IMR-90 (cell line): ENCODE measurements at regions not wholly inside any gene's neighbourhood (a gene's known extent, or its start where the extent isn't known, plus 50 kb on each side); places are given as distances from the start of the nearest gene placed in this dataset.

Source experiments
- ATAC-seq: fragments of 200-7000 bp; cut with Tn5 transposase; 2 replicates; pipeline ENCODE4 v1.9.1; 2020; ENCODE audit warnings: low read depth, mild to moderate bottlenecking, moderate library complexity
- BruUV-seq: library from RNA; stranded (reverse); fragments of 400-500 nt; replicated peaks from 2 replicates; lab custom pipeline; 2021; lab: Mats Ljungman, UMichigan
- CTCF ChIA-PET: fragments of 300-600 bp; formaldehyde crosslinking; extraction: SDS; loops from one replicate; lab custom pipeline; 2021; ENCODE audit warnings: antibody characterized with exemption; lab: Yijun Ruan, JAX
- POLR2A ChIA-PET: fragments of 300-600 bp; sonication (Branson Sonifier 250); formaldehyde crosslinking; loops from one replicate; lab custom pipeline; 2022; ENCODE audit warnings: antibody characterized with exemption; ENCODE audit not compliant: unreplicated experiment; lab: Charles Lee
- DNase-seq: peaks from one replicate; pipeline ENCODE4 v3.0.0; 2013
- H2AFZ ChIP-seq: replicated peaks from 2 replicates; pipeline ENCODE3; 2013; ENCODE audit warnings: low read length, mild to moderate bottlenecking; ENCODE audit not compliant: poor library complexity
- H2AK5ac ChIP-seq: 2 replicates; pipeline ENCODE4 v1.6.1; 2013; ENCODE audit warnings: low read depth, low read length, inconsistent platforms
- H2AK9ac ChIP-seq: replicated peaks from 2 replicates; pipeline ENCODE3; 2013; ENCODE audit warnings: mild to moderate bottlenecking, low read depth, low read length, moderate library complexity; ENCODE audit not compliant: poor library complexity
- H2BK120ac ChIP-seq: 2 replicates; pipeline ENCODE4 v1.6.1; 2013; ENCODE audit warnings: low read depth, low read length, inconsistent platforms
- H2BK15ac ChIP-seq: 3 replicates; pipeline ENCODE4 v1.6.1; 2013; ENCODE audit warnings: low read depth, low read length, inconsistent platforms
- H2BK20ac ChIP-seq: 2 replicates; pipeline ENCODE4 v1.6.1; 2013; ENCODE audit warnings: low read depth, mild to moderate bottlenecking, inconsistent platforms, low read length, moderate library complexity
- H2BK5ac ChIP-seq: 2 replicates; pipeline ENCODE4 v1.6.1; 2013; ENCODE audit warnings: mild to moderate bottlenecking, low read depth, low read length, inconsistent platforms; ENCODE audit not compliant: poor library complexity, severe bottlenecking
- H3K14ac ChIP-seq: replicated peaks from 2 replicates; pipeline ENCODE4 v1.6.1; 2013; ENCODE audit warnings: low read depth, low read length, inconsistent platforms
- H3K18ac ChIP-seq: 2 replicates; pipeline ENCODE4 v1.6.1; 2013; ENCODE audit warnings: low read depth, low read length, control low read depth
- H3K23ac ChIP-seq: 2 replicates; pipeline ENCODE4 v1.6.1; 2013; ENCODE audit warnings: low read depth, low read length, inconsistent platforms
- H3K27ac ChIP-seq: 2 replicates; pipeline ENCODE4 v1.5.1; 2013; ENCODE audit warnings: mild to moderate bottlenecking, control low read depth, low read length; ENCODE audit not compliant: insufficient read depth
- H3K27me3 ChIP-seq: 2 replicates; pipeline ENCODE4 v1.6.1; 2013; ENCODE audit warnings: low read length; ENCODE audit not compliant: control insufficient read depth, insufficient read depth
- H3K36me3 ChIP-seq: 2 replicates; pipeline ENCODE4 v1.6.1; 2013; ENCODE audit warnings: low read length, mixed read lengths; ENCODE audit not compliant: control insufficient read depth, insufficient read depth
- H3K4ac ChIP-seq: 2 replicates; pipeline ENCODE4 v1.6.1; 2013; ENCODE audit warnings: low read depth, low read length, inconsistent platforms
- H3K4me1 ChIP-seq: 2 replicates; pipeline ENCODE4 v1.6.1; 2013; ENCODE audit warnings: low read length, mixed read lengths; ENCODE audit not compliant: control insufficient read depth, insufficient read depth
- H3K4me2 ChIP-seq: 2 replicates; pipeline ENCODE4 v1.6.1; 2013; ENCODE audit warnings: low read depth, mild to moderate bottlenecking, control low read depth, low read length, moderate library complexity
- H3K4me3 ChIP-seq: 2 replicates; pipeline ENCODE4 v1.5.1; 2013; ENCODE audit warnings: low read depth, mild to moderate bottlenecking, control low read depth, low read length, moderate library complexity; ENCODE audit not compliant: insufficient read depth
- H3K56ac ChIP-seq: 2 replicates; pipeline ENCODE4 v1.6.1; 2013; ENCODE audit warnings: low read length, inconsistent platforms; ENCODE audit not compliant: insufficient read depth; ENCODE audit errors: extremely low read depth
- H3K79me1 ChIP-seq, 2 experiments: 2 replicates each; pipeline ENCODE4 v1.6.1; 2013; ENCODE audit warnings: low read length in 2 of 2, inconsistent platforms in 1 of 2, low read depth in 1 of 2
- H3K9ac ChIP-seq: 2 replicates; pipeline ENCODE4 v1.6.1; 2013; ENCODE audit warnings: low read depth, low read length, control low read depth
- H3K9me1 ChIP-seq: 2 replicates; pipeline ENCODE4 v1.6.1; 2013; ENCODE audit warnings: low read length, inconsistent platforms; ENCODE audit not compliant: insufficient read depth
- H3K9me3 ChIP-seq: 2 replicates; pipeline ENCODE4 v1.6.1; 2013; ENCODE audit warnings: low read length; ENCODE audit not compliant: control insufficient read depth, insufficient read depth
- H4K20me1 ChIP-seq: 2 replicates; pipeline ENCODE4 v1.6.1; 2013; ENCODE audit warnings: low read length, inconsistent platforms; ENCODE audit not compliant: insufficient read depth
- H4K5ac ChIP-seq: 2 replicates; pipeline ENCODE4 v1.6.1; 2013; ENCODE audit warnings: mild to moderate bottlenecking, low read depth, low read length, control low read depth
- H4K8ac ChIP-seq, 2 experiments: 2 replicates each; pipeline ENCODE4 v1.6.1; 2013; ENCODE audit warnings: low read depth in 2 of 2, low read length in 2 of 2, control low read depth in 1 of 2, inconsistent platforms in 1 of 2
- H4K91ac ChIP-seq: 2 replicates; pipeline ENCODE4 v1.6.1; 2013; ENCODE audit warnings: low read depth, low read length, inconsistent platforms; ENCODE audit not compliant: insufficient read depth
- BHLHE40 ChIP-seq: fragments of 150-350 bp; IDR thresholded peaks from 2 replicates; pipeline ENCODE4 v1.6.1; 2016; ENCODE audit warnings: mild to moderate bottlenecking, low read depth, low read length
- CEBPB ChIP-seq: IDR thresholded peaks from 2 replicates; pipeline ENCODE4 v1.6.1; 2012; ENCODE audit warnings: low read depth, low read length, improper control_type of control experiment
- CHD1 ChIP-seq: IDR thresholded peaks from 2 replicates; pipeline ENCODE4 v1.6.1; 2012; ENCODE audit warnings: low read depth, low read length, improper control_type of control experiment
- ELK1 ChIP-seq: fragments of 150-350 bp; IDR thresholded peaks from 2 replicates; pipeline ENCODE4 v1.6.1; 2016; ENCODE audit warnings: low read depth, mild to moderate bottlenecking, low read length, moderate library complexity, borderline replicate concordance
- FOS ChIP-seq: fragments of 150-350 bp; IDR thresholded peaks from 2 replicates; pipeline ENCODE4 v1.6.1; 2016; ENCODE audit warnings: low read depth, low read length
- MAFK ChIP-seq: IDR thresholded peaks from 2 replicates; pipeline ENCODE4 v1.6.1; 2012; ENCODE audit warnings: low read depth, low read length, improper control_type of control experiment
- MAZ ChIP-seq: IDR thresholded peaks from 2 replicates; pipeline ENCODE4 v1.6.1; 2012; ENCODE audit warnings: low read depth, mild to moderate bottlenecking, low read length, improper control_type of control experiment, moderate library complexity, borderline replicate concordance
- MXI1 ChIP-seq: IDR thresholded peaks from 2 replicates; pipeline ENCODE4 v1.6.1; 2012; ENCODE audit warnings: low read depth, mild to moderate bottlenecking, low read length, moderate library complexity, borderline replicate concordance
- NFE2L2 ChIP-seq: fragments of 150-350 bp; IDR thresholded peaks from 2 replicates; pipeline ENCODE4 v1.6.1; 2016; ENCODE audit warnings: low read depth, mild to moderate bottlenecking, low read length
- POLR2A ChIP-seq: IDR thresholded peaks from 2 replicates; pipeline ENCODE4 v1.6.1; 2012; ENCODE audit warnings: mild to moderate bottlenecking, low read depth, low read length
- RAD21 ChIP-seq: IDR thresholded peaks from 2 replicates; pipeline ENCODE4 v1.6.1; 2012; ENCODE audit warnings: low read length, improper control_type of control experiment
- RCOR1 ChIP-seq: IDR thresholded peaks from 2 replicates; pipeline ENCODE4 v1.6.1; 2012; ENCODE audit warnings: mild to moderate bottlenecking, low read length, improper control_type of control experiment; ENCODE audit not compliant: insufficient replicate concordance
- RFX5 ChIP-seq: IDR thresholded peaks from 2 replicates; pipeline ENCODE4 v1.8.0; 2012; ENCODE audit warnings: low read depth, mild to moderate bottlenecking, low read length, moderate library complexity
- SMC3 ChIP-seq: fragments of 150-350 bp; IDR thresholded peaks from 2 replicates; pipeline ENCODE4 v1.6.1; 2016; ENCODE audit warnings: low read depth, mild to moderate bottlenecking, antibody characterized with exemption, low read length, moderate library complexity
- USF2 ChIP-seq: fragments of 150-350 bp; IDR thresholded peaks from 2 replicates; pipeline ENCODE4 v1.6.1; 2017; ENCODE audit warnings: mild to moderate bottlenecking, antibody characterized with exemption, low read length, low read depth
- WGBS, 2 experiments: methylation state at CpG; one replicate each; pipeline versions ENCODE4 v1.1.5 to v1.1.7; 2013; ENCODE audit warnings: missing lambda C conversion rate in 2 of 2; ENCODE audit not compliant: insufficient read length in 1 of 2; ENCODE audit errors: extremely low coverage in 2 of 2; 5-methylcytosine and 5-hydroxymethylcytosine counted together
- dilution Hi-C: fragments of 300-500 bp; cut with HindIII; formaldehyde crosslinking; loops from one replicate; pipeline ENCODE4 v1.14.3; 2018; ENCODE audit warnings: low sequenced_read_pairs; ENCODE audit not compliant: unreplicated experiment
- in situ Hi-C: fragments of 300-500 bp; cut with MboI; formaldehyde crosslinking; loops from 3 replicates; pipeline ENCODE4 v1.14.3; 2019; ENCODE audit warnings: low sequenced_read_pairs, inconsistent platforms, mixed read lengths
- intact Hi-C: fragments of 100-400 bp; cut with micrococcal nuclease; formaldehyde crosslinking; loops from 2 replicates; pipeline ENCODE4 v1.10.0; 2022
- TF ChIP-seq, protein P1 (sequence below): conservative IDR thresholded peaks from 2 replicates; pipeline ENCODE4 v1.5.1; 2012; ENCODE audit warnings: mild to moderate bottlenecking, low read depth, low read length, improper control_type of control experiment

DNA sequence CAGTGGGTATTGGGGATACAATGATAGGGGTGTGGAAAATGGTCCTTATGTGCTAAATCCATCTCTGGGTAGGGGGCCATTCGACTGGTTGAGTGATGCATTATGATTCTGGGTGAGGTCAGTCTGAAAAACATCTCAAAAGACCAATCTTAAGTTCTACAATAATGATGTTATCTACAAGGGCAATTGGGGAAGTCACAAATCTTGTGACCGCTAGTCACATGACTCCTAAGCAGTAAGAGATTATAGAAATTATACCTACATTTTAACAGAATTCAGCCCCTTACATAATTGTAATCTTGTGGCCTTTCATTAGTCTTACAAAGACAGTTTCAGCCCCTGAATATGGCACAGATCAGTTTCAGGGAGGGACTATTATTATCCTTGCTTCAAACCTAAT lies 224.7 kb downstream of the PIK3R1 start:
- ChIA-PET POLR2A (no interaction called here), CTCF (no interaction called here)
- WGBS, 2 experiments = no CpG with 5 or more reads among the region's 2 CpGs
- ATAC-seq (no peak), DNase-seq (no peak)
- no peak overlapping the region for H4K8ac ChIP-seq
- no peak overlapping the region for H3K4me3 ChIP-seq
- H2BK120ac ChIP-seq = no peak overlapping the region
- H2BK20ac ChIP-seq = no peak overlapping the region
- H4K5ac ChIP-seq = no peak overlapping the region
- no peaks in the 10 kb centered on the region for H4K20me1 ChIP-seq
- no peak overlapping the region for H2AFZ ChIP-seq
- H3K27ac ChIP-seq = no peak overlapping the region
- no peak overlapping the region; the same call in 2 of the 3 replicates for H2BK15ac ChIP-seq
- no TSS peak for BruUV-seq
- intact Hi-C loops = no loop called here
- H3K4ac ChIP-seq = no peak overlapping the region
- no peaks in the 10 kb centered on the region for H3K27me3 ChIP-seq
- H3K9me1 ChIP-seq = peaks cover 5% of the 10 kb centered on the region; the same call in 1 of the 2 replicates
- H3K56ac ChIP-seq = no peak overlapping the region
- H2AK5ac ChIP-seq = no peak overlapping the region
- H3K36me3 ChIP-seq = no peaks in the 10 kb centered on the region
- peaks cover 4% of the 10 kb centered on the region; the same call in 1 of the 2 replicates for H3K4me1 ChIP-seq
- TF ChIP-seq, protein P1, sequence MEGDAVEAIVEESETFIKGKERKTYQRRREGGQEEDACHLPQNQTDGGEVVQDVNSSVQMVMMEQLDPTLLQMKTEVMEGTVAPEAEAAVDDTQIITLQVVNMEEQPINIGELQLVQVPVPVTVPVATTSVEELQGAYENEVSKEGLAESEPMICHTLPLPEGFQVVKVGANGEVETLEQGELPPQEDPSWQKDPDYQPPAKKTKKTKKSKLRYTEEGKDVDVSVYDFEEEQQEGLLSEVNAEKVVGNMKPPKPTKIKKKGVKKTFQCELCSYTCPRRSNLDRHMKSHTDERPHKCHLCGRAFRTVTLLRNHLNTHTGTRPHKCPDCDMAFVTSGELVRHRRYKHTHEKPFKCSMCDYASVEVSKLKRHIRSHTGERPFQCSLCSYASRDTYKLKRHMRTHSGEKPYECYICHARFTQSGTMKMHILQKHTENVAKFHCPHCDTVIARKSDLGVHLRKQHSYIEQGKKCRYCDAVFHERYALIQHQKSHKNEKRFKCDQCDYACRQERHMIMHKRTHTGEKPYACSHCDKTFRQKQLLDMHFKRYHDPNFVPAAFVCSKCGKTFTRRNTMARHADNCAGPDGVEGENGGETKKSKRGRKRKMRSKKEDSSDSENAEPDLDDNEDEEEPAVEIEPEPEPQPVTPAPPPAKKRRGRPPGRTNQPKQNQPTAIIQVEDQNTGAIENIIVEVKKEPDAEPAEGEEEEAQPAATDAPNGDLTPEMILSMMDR = no peak
- TF ChIP-seq FOS (no peak), USF2 (no peak), BHLHE40 (no peak), MAZ (no peak), POLR2A (no peak), SMC3 (no peak), RFX5 (no peak), NFE2L2 (no peak), ELK1 (no peak), CHD1 (no peak), RCOR1 (no peak), RAD21 (no peak), MAFK (no peak), CEBPB (no peak), MXI1 (no peak)
- H3K9me3 ChIP-seq = no peaks in the 10 kb centered on the region
- H2BK5ac ChIP-seq = no peak overlapping the region
- H3K18ac ChIP-seq = no peak overlapping the region; the same call in 1 of the 2 replicates
- dilution Hi-C loops = no loop called here
- no peak overlapping the region for H3K14ac ChIP-seq
- no peak overlapping the region for H3K23ac ChIP-seq
- no peak overlapping the region for H3K9ac ChIP-seq
- in situ Hi-C loops = no loop called here
- H4K91ac ChIP-seq = no peak overlapping the region
- no peak overlapping the region for H2AK9ac ChIP-seq
- H3K79me1 ChIP-seq = no peaks in the 10 kb centered on the region
- H3K4me2 ChIP-seq = no peak overlapping the region
